Gastrocnemius medialis (tissue), 4 donors: ENCODE measurements at regions not wholly inside any gene's neighbourhood (a gene's known extent, or its start where the extent isn't known, plus 50 kb on each side); places are given as distances from the start of the nearest gene placed in this dataset.

Experiments
- POLR2A ChIP-seq, 2 donors: fragments of 450-650 bp; IDR thresholded peaks; one replicate each; pipeline ENCODE4 v1.6.1; 2017; ENCODE audit warnings: antibody characterized with exemption in 2 of 2, mild to moderate bottlenecking in 2 of 2, moderate library complexity in 2 of 2
- TF ChIP-seq, protein P1 (sequence below), 5 experiments: fragments of 450-650 bp in 3 of 5; fragments of 200-600 bp in 2 of 5; sonication (generic) in 2 of 5; IDR thresholded peaks in 4 of 5; conservative IDR thresholded peaks in 1 of 5; 1 replicate in 4 of 5; 2 replicates in 1 of 5; pipeline ENCODE4 v1.5.1; 2016 to 2019; ENCODE audit warnings: antibody characterized with exemption in 5 of 5, mild to moderate bottlenecking in 3 of 5, moderate library complexity in 3 of 5

DNA sequence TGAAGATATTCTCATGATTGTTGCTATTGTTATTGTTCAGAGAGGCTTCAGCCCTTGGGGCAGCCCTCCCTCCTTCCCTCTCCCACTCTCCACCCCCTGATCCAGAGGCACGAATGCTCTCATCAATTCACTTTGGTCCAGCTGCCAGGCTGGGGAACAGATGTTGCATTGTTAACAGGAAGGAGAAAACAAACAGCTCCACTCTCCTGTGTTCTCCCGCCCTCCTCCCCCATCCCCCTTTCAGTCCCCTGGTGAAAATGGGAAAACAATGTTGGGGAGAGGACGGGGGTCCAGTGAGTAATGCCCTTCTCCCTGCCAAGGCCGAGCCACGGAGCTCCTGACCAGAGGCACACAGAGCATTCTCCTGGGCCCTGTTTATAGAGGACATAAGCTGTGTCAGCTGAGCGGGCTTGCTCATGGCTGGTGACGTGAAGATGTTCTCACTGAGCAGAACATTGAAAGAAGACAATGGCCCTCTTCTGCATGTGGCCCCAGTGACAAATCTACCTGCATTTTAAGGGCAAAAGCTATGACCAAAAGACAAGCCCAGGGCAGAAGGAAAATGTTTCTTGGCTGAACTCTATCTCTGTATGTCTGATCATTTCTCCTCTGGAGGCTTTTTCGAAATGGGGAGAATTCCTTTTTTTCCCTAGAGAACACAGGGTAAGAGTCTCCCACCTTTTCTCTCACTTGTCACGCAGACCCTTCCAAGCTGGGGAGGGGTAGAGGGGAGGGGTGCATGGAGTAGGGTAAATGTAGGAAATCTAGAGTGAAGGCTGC lies 111.7 kb downstream of the GLUL start:
- no peak for TF ChIP-seq POLR2A (IDR thresholded peaks at IDR 0.05)
- TF ChIP-seq, protein P1, sequence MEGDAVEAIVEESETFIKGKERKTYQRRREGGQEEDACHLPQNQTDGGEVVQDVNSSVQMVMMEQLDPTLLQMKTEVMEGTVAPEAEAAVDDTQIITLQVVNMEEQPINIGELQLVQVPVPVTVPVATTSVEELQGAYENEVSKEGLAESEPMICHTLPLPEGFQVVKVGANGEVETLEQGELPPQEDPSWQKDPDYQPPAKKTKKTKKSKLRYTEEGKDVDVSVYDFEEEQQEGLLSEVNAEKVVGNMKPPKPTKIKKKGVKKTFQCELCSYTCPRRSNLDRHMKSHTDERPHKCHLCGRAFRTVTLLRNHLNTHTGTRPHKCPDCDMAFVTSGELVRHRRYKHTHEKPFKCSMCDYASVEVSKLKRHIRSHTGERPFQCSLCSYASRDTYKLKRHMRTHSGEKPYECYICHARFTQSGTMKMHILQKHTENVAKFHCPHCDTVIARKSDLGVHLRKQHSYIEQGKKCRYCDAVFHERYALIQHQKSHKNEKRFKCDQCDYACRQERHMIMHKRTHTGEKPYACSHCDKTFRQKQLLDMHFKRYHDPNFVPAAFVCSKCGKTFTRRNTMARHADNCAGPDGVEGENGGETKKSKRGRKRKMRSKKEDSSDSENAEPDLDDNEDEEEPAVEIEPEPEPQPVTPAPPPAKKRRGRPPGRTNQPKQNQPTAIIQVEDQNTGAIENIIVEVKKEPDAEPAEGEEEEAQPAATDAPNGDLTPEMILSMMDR (IDR thresholded peaks at IDR 0.05 in 4 of 5, conservative IDR thresholded peaks at IDR 0.05 in 1 of 5), result no peak
